ENCODE measurements at regions not wholly inside any gene's neighbourhood (a gene's known extent, or its start where the extent isn't known, plus 50 kb on each side); places are given as distances from the start of the nearest gene placed in this dataset.

DNA sequence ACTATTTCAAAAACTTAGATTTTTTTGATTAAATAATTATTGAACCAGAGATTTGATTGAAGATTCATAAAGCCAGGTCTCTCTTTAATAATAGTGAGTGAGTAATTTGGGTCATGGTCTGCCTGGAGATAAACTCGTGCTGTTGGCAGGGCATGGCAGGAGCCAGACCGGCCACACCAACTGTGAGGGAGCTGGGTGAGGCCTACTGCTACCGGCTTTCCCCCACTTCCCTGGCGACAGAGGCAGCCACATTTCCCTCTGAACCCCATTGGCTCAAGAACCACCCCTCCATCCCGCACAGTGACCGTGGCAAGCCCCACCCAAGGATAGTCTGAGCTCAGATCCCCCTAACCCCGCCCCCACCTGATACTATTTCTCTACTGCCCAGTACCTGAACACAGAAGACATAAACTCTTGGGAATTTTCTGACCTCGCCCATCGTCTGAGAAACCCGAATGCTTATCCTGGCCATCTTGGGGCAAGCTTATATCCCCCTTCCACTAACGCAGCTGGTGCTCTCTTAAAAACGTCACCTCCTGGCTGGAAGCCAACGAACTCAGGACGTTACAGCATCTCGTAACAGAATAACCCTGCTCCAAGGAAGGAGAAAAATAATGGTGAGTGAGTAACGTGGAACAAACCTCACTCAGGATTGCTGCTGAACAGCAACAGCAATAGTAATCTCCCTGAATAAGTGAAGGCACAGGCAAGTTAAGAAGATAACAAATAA is 627.6 kb upstream of the PCDH9 start:
- H3K4me2 ChIP-seq (ENCODE audit: low read length), result no peak overlapping the region
- no peak overlapping the region for H3K9ac ChIP-seq (ENCODE audit: low read length)
- no peak overlapping the region for H3K4me3 Mint-ChIP-seq (ENCODE audit: unreplicated experiment)
- H4K20me1 ChIP-seq (ENCODE audit: insufficient read depth, low read length), result no peaks in the 10 kb centered on the region
- H3K27me3 Mint-ChIP-seq (ENCODE audit: low read depth, unreplicated experiment), result no peaks in the 10 kb centered on the region
- H3K4me1 Mint-ChIP-seq (ENCODE audit: low read depth, unreplicated experiment), result no peaks in the 10 kb centered on the region
- H3K27ac ChIP-seq (ENCODE audit: low read depth, low read length), result no peak overlapping the region
- no peaks in the 10 kb centered on the region for H3K9me3 ChIP-seq (ENCODE audit: insufficient read depth, low read depth, low read length)
- DNase-seq (ENCODE audit: low read depth), result no peak
- no peaks in the 10 kb centered on the region for H3K79me2 ChIP-seq (ENCODE audit: insufficient read depth, low read length)
- no peak overlapping the region for H2AFZ ChIP-seq (ENCODE audit: low read depth, low read length)
- no peak for TF ChIP-seq EZH2 (IDR thresholded peaks at IDR 0.05; ENCODE audit: insufficient read depth, low read length)
- TF ChIP-seq, protein P1, sequence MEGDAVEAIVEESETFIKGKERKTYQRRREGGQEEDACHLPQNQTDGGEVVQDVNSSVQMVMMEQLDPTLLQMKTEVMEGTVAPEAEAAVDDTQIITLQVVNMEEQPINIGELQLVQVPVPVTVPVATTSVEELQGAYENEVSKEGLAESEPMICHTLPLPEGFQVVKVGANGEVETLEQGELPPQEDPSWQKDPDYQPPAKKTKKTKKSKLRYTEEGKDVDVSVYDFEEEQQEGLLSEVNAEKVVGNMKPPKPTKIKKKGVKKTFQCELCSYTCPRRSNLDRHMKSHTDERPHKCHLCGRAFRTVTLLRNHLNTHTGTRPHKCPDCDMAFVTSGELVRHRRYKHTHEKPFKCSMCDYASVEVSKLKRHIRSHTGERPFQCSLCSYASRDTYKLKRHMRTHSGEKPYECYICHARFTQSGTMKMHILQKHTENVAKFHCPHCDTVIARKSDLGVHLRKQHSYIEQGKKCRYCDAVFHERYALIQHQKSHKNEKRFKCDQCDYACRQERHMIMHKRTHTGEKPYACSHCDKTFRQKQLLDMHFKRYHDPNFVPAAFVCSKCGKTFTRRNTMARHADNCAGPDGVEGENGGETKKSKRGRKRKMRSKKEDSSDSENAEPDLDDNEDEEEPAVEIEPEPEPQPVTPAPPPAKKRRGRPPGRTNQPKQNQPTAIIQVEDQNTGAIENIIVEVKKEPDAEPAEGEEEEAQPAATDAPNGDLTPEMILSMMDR (IDR thresholded peaks at IDR 0.05; ENCODE audit: insufficient read depth, low read depth, low read length), result no peak
- no peak overlapping the region for H3K4me3 ChIP-seq (ENCODE audit: insufficient read depth, low read depth, low read length)
- no peak for FAIRE-seq
- H3K4me1 ChIP-seq (ENCODE audit: insufficient read depth, low read length), result no peaks in the 10 kb centered on the region
- H3K27ac Mint-ChIP-seq (ENCODE audit: unreplicated experiment), result no peak overlapping the region
- H3K36me3 ChIP-seq (ENCODE audit: insufficient read depth, low read length), result no peaks in the 10 kb centered on the region
- H3K36me3 Mint-ChIP-seq (ENCODE audit: low read depth, unreplicated experiment), result no peaks in the 10 kb centered on the region
- no peaks in the 10 kb centered on the region for H3K27me3 ChIP-seq (ENCODE audit: insufficient read depth, low read length)
- H3K9me3 Mint-ChIP-seq (ENCODE audit: unreplicated experiment), result no peaks in the 10 kb centered on the region

DNA sequence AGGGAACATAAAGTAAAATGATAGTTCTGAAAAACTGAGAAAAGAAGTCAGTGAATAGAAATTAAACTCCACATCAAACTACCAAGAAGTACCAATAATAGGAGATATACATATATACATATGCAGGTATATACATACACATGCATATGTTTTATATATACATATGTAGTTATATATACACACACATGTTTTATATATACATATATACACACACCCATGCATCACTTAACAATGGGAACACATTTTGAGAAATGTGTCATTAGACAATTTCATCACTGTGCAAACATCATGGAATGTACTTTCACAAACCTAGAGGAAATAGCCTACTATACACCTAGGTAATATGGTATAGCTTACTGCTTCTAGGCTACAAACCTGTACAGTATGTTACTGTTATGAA is 626.8 kb upstream of the PCDH9 start:
- no peaks in the 10 kb centered on the region for H3K27me3 Mint-ChIP-seq (ENCODE audit: low read depth, unreplicated experiment)

More for the DNA sequence above, 626.8 kb upstream of the PCDH9 start:
- Mint-ChIP-seq H3K36me3 (ENCODE audit: low read depth, unreplicated experiment) (no peaks in the 10 kb centered on the region), H3K4me1 (ENCODE audit: low read depth, unreplicated experiment) (no peaks in the 10 kb centered on the region), H3K27ac (ENCODE audit: unreplicated experiment) (no peak overlapping the region), H3K4me3 (ENCODE audit: unreplicated experiment) (no peak overlapping the region), H3K9me3 (ENCODE audit: unreplicated experiment) (no peaks in the 10 kb centered on the region)
- Histone ChIP-seq H3K9ac (ENCODE audit: low read length) (no peak overlapping the region), H4K20me1 (ENCODE audit: insufficient read depth, low read length) (no peaks in the 10 kb centered on the region), H3K79me2 (ENCODE audit: insufficient read depth, low read length) (no peaks in the 10 kb centered on the region), H3K4me1 (ENCODE audit: insufficient read depth, low read length) (no peaks in the 10 kb centered on the region), H3K27me3 (ENCODE audit: insufficient read depth, low read length) (no peaks in the 10 kb centered on the region), H3K4me2 (ENCODE audit: low read length) (no peak overlapping the region), H3K27ac (ENCODE audit: low read depth, low read length) (no peak overlapping the region), H2AFZ (ENCODE audit: low read depth, low read length) (no peak overlapping the region), H3K4me3 (ENCODE audit: insufficient read depth, low read depth, low read length) (no peak overlapping the region), H3K9me3 (ENCODE audit: insufficient read depth, low read depth, low read length) (no peaks in the 10 kb centered on the region), H3K36me3 (ENCODE audit: insufficient read depth, low read length) (no peaks in the 10 kb centered on the region)
- DNase-seq (ENCODE audit: low read depth) (no peak), FAIRE-seq (no peak)
- TF ChIP-seq, protein P1 (IDR thresholded peaks at IDR 0.05; ENCODE audit: insufficient read depth, low read depth, low read length), result no peak
- TF ChIP-seq EZH2 (IDR thresholded peaks at IDR 0.05; ENCODE audit: insufficient read depth, low read length), result no peak
